HL-60 (cell line): ENCODE measurements at regions not wholly inside any gene's neighbourhood (a gene's known extent, or its start where the extent isn't known, plus 50 kb on each side); places are given as distances from the start of the nearest gene placed in this dataset.

Experiments used
- DNase-seq, 2 experiments: peaks; one replicate each; pipeline ENCODE4 v3.0.0-alpha.2; 2010 to 2020; ENCODE audit warnings: low read depth in 1 of 2, low spot score in 1 of 2
- H3K27ac ChIP-seq: fragments of 250-450 bp; sonication (Bioruptor Pico); replicated peaks from 2 replicates; pipeline ENCODE4 v1.5.1; 2020; ENCODE audit warnings: mild to moderate bottlenecking, moderate library complexity
- H3K27me3 ChIP-seq: fragments of 250-450 bp; sonication (Bioruptor Pico); 2 replicates; pipeline ENCODE4 v1.5.1; 2021; ENCODE audit warnings: mild to moderate bottlenecking, moderate library complexity; ENCODE audit not compliant: insufficient read depth, poor library complexity, severe bottlenecking
- H3K4me3 ChIP-seq: replicated peaks from 2 replicates; pipeline ENCODE4 v1.5.1; 2011; ENCODE audit warnings: mild to moderate bottlenecking, control low read depth, low read length; ENCODE audit not compliant: insufficient read depth
- GABPA ChIP-seq: IDR thresholded peaks from 2 replicates; pipeline ENCODE4 v1.6.1; 2012; ENCODE audit warnings: low read depth
- POLR2AphosphoS5 ChIP-seq: IDR thresholded peaks from 2 replicates; pipeline ENCODE4 v1.6.1; 2012; ENCODE audit warnings: low read depth
- SPI1 ChIP-seq: IDR thresholded peaks from 2 replicates; pipeline ENCODE4 v1.6.1; 2012; ENCODE audit warnings: low read depth, mild to moderate bottlenecking, borderline replicate concordance
- TF ChIP-seq, protein P1 (sequence below): IDR thresholded peaks from one replicate; pipeline ENCODE4 v1.5.1; 2011; ENCODE audit warnings: low read length, control low read depth, inconsistent platforms; ENCODE audit not compliant: insufficient read depth
- TF ChIP-seq, protein P2 (sequence below): IDR thresholded peaks from 2 replicates; pipeline ENCODE4 v1.6.1; 2012; ENCODE audit warnings: low read depth; ENCODE audit not compliant: insufficient replicate concordance

DNA sequence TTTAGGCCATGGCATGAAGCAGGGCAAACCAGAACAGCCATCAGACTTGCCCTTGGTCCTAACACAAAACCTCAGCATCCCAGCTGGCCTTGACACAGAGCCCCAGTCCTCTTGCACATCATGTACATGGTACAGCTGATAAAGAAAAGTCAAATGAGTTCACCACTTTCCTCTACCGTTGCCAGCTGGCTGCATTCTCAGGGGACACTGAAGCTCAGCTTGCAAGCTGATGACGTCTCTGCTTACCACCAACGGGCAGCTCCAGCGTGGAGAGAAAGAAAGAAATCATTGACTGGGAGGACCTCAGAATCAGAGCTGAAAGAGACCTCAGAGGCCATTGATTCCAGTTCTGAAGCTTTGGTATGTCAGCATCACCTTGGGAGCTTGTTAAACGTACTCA lies 80.7 kb upstream of the CES5A start:
- TF ChIP-seq POLR2AphosphoS5: no peak
- TF ChIP-seq SPI1: no peak
- TF ChIP-seq, protein P1, sequence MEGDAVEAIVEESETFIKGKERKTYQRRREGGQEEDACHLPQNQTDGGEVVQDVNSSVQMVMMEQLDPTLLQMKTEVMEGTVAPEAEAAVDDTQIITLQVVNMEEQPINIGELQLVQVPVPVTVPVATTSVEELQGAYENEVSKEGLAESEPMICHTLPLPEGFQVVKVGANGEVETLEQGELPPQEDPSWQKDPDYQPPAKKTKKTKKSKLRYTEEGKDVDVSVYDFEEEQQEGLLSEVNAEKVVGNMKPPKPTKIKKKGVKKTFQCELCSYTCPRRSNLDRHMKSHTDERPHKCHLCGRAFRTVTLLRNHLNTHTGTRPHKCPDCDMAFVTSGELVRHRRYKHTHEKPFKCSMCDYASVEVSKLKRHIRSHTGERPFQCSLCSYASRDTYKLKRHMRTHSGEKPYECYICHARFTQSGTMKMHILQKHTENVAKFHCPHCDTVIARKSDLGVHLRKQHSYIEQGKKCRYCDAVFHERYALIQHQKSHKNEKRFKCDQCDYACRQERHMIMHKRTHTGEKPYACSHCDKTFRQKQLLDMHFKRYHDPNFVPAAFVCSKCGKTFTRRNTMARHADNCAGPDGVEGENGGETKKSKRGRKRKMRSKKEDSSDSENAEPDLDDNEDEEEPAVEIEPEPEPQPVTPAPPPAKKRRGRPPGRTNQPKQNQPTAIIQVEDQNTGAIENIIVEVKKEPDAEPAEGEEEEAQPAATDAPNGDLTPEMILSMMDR: no peak
- TF ChIP-seq, protein P2, sequence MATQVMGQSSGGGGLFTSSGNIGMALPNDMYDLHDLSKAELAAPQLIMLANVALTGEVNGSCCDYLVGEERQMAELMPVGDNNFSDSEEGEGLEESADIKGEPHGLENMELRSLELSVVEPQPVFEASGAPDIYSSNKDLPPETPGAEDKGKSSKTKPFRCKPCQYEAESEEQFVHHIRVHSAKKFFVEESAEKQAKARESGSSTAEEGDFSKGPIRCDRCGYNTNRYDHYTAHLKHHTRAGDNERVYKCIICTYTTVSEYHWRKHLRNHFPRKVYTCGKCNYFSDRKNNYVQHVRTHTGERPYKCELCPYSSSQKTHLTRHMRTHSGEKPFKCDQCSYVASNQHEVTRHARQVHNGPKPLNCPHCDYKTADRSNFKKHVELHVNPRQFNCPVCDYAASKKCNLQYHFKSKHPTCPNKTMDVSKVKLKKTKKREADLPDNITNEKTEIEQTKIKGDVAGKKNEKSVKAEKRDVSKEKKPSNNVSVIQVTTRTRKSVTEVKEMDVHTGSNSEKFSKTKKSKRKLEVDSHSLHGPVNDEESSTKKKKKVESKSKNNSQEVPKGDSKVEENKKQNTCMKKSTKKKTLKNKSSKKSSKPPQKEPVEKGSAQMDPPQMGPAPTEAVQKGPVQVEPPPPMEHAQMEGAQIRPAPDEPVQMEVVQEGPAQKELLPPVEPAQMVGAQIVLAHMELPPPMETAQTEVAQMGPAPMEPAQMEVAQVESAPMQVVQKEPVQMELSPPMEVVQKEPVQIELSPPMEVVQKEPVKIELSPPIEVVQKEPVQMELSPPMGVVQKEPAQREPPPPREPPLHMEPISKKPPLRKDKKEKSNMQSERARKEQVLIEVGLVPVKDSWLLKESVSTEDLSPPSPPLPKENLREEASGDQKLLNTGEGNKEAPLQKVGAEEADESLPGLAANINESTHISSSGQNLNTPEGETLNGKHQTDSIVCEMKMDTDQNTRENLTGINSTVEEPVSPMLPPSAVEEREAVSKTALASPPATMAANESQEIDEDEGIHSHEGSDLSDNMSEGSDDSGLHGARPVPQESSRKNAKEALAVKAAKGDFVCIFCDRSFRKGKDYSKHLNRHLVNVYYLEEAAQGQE: no peak
- no peak for TF ChIP-seq GABPA
- DNase-seq: no peak
- Histone ChIP-seq H3K4me3 (no peak overlapping the region), H3K27me3 (peaks cover 2% of the 10 kb centered on the region), H3K27ac (no peak overlapping the region)

GRCh38 chr16:55955424-55955823 lies 80.3 kb upstream of the CES5A start:
- Histone ChIP-seq H3K27me3 (peaks cover 2% of the 10 kb centered on the region), H3K27ac (no peak overlapping the region), H3K4me3 (no peak overlapping the region)
- TF ChIP-seq GABPA (no peak), SPI1 (no peak), POLR2AphosphoS5 (no peak)
- TF ChIP-seq, protein P2: no peak
- TF ChIP-seq, protein P1: no peak
- no peak for DNase-seq

- Histone ChIP-seq H3K4me3 (no peak overlapping the region), H3K27ac (no peak overlapping the region), H3K27me3 (peaks cover 2% of the 10 kb centered on the region)
- TF ChIP-seq GABPA: no peak
- TF ChIP-seq, protein P1: no peak
- TF ChIP-seq SPI1: no peak
- TF ChIP-seq POLR2AphosphoS5: no peak
- TF ChIP-seq, protein P2: no peak
- DNase-seq: no peak
Measured at GRCh38 chr16:55954906-55955305, 79.7 kb upstream of the CES5A start.
